Right kidney (tissue), 1 donor: ENCODE measurements at regions not wholly inside any gene's neighbourhood (a gene's known extent, or its start where the extent isn't known, plus 50 kb on each side); places are given as distances from the start of the nearest gene placed in this dataset.

Experiments used
- DNase-seq: peaks from one replicate; pipeline ENCODE4 v3.0.0-alpha.2; 2016

DNA sequence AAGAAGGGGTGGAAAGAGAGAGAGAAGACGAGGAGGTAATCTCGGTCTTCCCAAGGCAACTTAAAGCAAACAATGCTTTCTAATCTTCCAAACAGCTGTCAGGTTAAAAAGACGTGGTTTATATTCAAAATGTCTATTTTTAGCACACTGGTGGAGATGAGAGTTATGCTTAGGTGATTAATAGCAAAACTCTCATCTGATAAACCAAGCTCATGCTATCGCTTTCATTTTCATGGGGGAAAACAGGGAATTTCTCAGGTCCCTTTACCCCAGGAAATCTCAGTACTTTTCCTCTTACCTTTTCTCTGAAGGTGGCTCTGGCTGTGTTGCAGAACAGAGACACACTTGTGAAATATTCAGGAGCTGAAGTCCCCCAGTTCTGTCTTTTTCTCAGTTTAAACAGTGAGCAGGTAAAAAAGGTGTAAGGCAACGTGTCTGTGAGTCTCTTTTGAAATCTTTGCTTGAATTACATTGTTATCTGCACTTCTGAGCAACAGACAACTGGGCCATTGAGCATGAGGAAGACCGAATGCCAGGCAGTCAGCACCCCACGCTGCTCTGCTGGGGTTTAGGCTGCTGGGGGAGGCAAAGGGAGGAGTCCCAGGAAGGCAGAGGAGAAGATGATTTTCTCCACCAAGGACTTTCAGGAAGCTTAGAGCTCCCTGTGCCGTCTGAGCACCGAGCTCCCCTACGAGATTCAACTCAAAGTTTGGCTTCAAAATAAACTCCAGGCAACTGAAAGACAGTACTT is 759.3 kb downstream of the BCL11B start:
- no peak for DNase-seq

DNA sequence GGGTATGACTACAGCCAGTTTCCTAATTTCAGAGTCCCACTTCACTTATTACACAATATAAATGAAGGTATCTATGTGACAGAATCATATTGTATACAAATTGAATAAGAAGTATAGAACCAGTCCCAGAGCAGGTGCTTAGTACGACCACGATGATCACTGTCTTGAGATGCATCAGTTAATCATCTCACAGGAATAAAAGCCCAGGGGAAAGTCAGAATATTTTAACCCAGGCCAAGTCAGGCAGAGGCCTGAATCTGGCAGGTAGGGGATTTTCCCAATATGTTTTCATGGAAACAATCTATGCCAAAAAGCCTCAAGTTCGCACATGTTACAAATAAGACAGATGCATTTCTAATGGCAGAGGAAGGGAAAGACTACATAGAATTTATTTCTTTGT is 758.4 kb downstream of the BCL11B start:
- DNase-seq: no peak

DNA sequence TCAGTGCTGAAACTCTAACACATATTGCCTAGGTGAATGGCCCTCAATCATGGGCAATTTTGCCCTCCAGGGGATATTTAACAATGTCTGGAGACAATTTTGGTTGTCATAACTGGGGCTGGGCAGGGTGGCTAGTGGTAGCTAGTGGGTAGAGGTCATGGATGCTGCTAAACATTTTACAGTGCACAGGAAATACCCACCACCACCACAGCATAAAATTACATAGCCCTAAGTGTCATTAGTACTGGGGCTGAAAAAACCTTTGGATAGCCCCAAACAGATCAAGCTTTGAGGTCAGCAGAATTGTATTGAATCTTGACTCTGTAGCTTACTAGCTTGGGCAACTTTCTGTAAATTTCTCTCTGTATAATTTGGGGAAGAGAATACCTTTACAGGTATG is 758.0 kb downstream of the BCL11B start:
- no peak for DNase-seq

DNA sequence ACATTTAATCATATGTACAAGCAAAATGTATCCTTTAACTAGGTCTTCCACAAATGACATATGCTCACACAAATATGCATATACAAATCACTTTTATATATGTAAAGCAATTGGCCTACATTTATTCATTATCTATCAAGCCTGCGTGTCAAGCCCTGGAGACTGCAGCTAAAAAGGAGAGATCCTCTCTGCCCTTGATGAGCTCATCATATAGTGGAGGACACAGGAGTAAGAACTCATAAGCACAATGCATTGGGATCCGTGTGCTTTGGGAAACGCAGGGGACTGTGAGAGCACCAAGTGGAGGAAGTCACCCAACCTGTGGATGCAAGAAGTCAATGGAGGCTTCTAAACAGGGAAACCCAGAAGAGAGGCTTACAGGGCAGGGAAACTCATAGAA is 735.7 kb downstream of the BCL11B start:
- DNase-seq: no peak

DNA sequence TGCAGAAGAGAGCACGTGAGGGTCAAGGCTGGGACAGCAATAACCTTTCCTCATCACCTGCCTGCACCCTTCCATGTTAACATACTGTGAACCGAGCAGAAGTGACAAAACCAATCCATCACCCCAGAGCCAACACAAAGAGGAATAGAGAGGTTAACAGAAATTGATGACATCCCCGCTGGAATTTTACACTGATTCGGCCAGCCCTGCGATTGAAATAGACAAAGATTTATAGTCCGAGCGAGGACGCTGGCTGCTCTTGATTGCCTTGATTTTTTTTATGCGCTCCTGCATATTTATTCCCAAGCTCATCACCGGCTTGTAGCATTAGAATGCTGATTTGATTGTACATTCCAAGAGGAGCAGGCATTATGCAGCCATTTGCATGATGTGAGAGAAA is 729.7 kb downstream of the BCL11B start:
- no peak for DNase-seq

DNA sequence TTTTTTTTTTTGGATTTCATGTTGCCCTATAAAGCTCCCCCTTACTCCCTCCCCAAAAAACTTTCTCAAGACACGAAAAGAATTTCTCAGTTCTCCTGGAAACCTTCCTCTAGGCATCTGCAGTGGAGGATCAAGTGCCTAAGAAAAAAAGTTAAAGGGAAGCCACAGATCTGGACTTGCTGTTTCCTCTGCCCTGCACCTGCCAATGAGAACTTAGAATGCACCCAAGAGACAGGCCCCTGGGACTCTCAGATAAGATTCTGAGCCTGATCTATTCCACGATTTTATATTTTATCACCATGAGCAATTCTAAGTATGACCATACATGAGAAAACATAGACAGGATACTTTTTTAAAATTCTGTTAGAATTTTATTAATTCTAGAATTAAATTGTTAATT is 728.9 kb downstream of the BCL11B start:
- DNase-seq: no peak

DNA sequence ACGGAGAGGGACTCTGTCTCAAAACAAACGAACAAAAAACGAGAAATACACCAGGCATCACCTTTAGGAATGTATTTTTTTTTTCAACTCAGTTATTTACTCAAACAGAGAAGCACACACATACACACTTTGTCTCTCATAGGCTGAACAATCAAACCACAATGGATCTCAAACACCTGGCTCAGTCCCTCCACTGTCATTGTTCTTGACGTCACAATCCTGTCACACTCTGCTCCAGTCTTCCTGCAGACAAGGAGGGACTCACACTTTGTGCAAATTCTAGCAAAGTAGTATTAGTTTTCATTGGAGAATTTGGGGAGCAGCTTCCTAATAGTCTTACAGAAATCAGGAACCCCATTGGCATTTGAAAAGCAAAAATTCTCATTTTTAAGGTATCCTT is 727.8 kb downstream of the BCL11B start:
- DNase-seq: no peak

DNA sequence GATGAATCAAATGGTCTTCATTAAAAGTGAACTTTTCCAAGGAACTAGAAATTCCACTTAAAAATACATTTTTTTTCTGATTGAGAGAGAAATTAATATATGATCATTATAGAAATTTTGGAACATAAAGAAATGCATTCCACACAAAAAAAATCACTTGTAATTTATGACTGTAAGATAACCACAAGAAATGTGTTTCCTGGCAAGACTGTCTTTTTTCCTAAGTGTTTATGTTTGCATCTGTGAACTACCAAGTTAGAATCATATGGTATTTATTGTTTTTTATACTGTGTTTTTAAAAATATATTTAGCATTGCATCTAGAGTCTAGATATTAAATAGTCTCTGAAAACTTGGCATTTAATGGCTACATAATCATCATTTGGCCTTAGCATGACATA is 726.8 kb downstream of the BCL11B start:
- no peak for DNase-seq

DNA sequence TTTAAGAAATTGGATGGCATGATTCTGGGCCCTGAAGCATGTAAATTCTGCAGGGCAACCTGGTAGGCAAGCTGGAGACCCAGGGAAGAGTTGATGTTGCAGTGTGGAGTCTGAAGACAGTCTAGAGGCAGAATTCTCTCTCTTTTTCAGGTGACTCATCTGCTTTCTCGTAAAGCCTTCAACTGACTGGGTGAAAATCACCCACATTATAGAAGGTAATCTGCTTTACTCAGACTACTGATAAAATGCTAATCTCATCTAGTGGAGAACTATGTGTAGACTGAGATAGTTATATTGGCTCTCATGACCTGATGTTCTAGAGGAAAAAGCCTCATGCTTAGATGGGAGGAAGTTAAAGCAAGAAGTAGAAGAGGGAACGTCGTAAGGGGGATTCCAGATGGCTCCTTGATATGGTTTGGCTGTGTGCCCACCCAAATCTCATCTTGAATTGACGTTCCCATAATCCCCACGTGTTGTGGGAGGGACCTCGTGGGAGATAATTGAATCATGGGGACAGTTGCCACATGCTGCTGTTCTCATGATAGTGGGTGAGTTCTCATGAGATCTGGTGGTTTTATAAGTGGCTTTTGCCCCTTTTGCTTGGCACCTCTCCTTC is 723.8 kb downstream of the BCL11B start:
- DNase-seq: no peak

DNA sequence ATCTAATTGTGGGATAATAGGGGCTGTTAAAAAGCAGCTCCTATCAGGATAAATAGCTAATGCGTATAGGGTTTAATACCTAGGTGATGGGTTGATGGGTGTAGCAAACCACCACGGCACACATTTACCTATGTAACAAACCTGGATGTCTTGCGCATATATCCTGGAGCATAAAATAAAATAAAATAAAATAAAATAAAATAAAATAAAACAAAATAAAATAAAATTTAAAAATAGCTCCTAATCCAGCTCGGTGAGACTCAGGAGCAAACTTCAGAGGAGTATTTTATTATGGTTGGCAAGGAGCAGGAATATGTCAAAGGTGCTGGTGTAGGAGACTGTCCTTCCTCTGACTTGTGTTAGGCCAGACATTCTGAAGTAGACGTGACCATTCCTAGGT is 721.0 kb downstream of the BCL11B start:
- no peak for DNase-seq

DNA sequence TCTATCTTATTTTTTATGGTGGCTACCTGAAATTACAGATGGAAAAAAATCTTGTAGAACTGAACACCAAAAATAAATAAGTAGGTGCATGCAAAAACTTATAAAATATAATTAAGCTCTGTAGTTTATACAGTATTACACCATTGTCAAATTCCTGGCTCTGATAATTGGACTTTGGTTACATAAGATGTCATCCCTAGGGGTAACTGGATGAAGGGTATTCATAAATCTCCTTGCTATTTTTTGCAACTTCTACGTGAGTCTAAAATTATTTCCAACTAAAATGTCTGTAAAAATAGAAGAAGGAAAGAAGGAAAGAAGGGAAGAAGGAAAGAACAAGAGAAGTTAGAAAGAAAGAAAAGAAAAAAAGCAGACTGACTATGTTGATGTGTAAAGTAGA is 716.6 kb downstream of the BCL11B start:
- no peak for DNase-seq

DNA sequence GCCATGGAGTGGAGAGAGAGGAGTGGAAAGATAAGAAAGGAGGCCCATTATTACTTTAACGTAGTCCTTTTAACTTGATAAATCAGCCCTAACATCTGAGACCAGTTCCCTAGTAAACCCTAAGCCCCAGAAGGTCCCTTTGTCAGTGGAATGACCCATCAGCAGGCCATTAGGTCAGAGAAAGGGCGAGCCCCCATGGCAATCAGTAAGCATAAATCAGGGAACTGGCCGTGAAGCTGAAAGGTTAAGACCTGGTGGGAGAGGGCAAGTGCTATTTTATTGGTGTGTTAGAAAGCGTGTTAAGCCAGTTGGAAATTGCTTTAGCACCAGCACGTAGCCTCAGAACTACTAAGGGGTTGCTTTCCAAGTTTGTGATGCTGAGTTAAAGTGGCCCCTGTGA is 708.0 kb downstream of the BCL11B start:
- no peak for DNase-seq

DNA sequence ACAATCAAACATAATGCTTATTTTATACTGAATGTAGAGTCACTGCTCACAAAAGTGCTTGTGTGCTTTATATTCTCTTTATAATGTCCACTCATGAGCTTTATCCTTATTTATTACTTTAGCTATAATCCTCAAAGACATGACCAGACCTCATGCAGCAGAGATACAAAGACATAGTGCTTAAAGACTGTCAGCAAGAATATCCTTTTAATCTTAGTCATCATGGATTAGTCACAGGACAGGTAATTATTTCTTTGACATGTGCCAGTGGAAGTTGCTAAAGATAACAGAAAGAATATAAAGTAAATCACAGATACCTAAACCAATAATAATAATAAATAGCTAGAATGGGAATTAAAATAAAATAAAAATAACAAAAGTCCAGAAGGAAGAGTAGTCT is 707.5 kb downstream of the BCL11B start:
- no peak for DNase-seq

DNA sequence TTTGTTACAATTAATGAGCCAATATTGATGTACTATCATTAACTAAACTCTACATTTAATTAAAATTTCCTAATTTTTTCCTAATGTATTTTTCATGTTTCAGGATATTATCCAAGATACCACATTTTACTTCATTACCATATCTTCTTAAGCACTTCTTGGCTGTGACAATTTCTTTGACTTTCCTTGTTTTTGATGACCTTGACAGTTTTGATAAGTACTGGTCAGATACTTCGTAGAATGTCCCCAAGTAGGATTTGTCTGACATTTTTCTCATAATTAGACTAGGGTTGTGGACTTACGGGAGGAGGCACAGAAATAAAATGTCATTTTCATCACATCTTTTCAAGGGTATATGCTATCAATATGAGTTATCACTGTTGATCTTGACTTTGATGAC is 700.9 kb downstream of the BCL11B start:
- DNase-seq: no peak

DNA sequence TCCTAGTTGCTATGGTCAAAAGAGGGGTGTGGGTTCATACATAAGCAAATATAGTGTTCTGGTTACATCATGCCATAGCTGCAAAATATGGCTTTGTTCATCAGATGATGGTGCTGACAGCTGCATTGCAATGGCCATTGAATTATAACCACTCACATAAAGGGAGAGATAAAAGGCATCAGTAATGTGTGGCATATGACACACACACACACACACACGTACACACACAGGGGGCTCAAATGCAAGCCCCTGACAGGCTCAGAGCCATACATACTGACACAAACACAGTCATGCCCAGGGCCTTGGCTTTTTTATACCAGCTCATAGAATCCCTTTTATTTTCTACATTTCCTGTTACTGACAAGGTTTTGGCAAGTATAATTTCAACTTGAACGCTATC is 698.9 kb downstream of the BCL11B start:
- no peak for DNase-seq

DNA sequence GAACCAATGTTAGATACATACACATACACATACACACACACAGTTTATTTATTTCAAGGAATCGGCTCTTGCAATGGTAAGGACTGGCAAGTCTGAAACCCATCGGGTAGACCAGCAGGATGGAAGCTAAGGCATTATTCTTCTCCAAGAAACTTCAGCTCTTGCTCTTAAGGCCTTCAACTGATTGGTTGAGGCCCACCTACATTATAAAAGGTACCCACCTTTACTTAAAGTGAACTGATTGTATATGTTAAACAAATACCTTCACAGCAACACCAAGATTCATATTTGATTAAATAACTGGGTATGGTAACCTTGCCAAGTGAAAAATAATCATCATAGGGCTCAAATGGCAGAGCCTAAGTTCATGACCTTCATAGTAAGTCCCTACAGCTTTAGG is 695.5 kb downstream of the BCL11B start:
- no peak for DNase-seq

DNA sequence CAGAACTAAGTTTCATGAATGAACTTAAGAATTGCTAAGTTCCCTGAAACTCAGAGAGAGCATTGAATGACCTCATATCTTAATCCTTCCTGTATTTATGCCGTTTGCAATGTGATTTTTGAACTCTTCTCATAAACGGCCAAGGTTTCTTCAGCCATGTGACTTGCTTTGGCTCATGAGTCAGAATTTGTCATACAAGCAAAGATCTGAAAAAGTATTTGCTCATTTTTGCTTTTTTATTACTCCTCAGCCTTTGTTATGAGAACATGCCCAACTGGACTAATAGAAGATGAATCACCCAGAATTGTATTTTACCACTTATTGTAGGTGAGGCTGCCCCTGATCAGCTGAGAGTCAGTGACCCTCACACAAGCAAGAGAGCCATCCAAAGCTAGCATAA is 693.8 kb downstream of the BCL11B start:
- DNase-seq: no peak

DNA sequence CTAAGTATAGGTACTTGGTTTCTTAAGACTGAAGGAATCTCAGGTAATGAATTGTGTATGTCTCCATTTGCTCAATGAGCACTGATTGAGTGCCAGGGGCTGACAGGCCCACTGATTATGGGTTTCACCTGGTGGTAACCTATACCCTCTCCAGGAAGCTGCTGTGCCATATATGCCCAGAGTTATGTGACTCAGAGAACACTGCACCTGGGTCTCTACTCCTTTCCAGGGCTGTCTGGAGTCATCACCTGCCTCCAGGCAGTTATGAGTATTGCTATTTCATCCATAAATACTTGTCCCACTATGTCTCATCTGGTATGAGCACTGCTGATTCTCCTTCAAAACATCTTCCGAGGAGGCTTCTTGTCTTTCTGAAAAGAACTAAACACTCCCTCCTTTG is 692.9 kb downstream of the BCL11B start:
- no peak for DNase-seq

DNA sequence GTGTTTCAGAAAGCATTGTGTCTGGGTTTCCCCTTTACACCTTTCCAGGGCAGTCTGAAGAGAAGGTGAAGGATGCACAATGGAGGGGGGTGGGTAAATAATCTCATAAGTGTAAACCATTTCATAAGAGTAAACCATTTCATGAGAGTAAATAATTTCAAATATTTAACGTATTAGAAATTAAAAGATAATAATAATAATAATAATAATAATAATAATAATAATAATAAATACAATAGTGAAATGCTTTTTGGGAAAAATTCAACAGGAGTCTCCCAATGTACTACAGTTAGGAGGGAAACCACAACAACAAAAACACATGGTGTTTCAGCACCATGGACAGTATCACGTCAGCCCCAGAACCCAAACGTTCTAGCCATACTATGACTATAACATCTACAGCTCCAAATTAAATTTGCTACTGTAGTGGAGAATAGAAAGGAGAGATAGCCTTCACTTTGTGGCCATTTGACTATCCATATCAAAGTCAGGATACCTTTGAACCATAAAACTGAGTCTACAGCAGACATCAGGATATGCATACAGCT is 691.8 kb downstream of the BCL11B start:
- no peak for DNase-seq

DNA sequence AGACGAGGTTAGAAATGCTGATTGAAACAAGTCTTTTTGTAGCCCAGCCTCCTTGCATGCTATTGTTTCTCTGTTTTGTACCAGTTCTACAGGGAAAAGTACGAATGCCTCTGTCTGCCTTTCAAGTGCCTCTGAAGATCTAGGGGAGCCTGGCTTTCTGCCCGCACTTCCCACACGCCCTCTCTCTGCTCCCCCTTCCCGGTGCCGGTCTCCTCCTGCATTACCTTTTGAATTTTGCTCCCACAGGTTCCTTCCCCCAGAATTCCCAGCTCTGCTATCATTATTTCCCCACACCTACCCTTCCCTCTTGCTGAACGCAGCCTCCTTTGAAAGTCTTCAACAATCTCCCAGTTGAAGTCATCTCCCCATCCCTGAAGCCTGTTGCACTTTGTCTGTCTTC is 689.7 kb downstream of the BCL11B start:
- DNase-seq: no peak

DNA sequence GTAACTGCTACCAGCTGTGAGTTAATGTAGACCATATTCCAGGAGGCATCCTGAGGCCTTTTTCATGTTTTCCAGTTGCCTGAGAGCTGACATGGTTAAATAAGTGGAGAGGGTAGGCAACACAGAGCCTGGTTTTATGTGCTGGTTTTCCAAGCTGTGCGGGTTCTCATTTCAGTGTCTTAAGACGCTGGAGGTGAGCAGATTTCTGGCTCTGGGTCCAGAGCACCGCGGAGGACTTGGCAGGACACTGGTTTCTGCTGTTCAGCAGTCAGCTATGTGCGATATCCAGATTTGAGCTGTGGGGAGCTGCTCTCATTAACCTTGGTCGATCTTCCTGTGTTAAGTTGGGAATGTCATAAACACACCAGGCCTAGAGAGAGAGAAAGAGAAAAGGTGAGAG is 680.8 kb downstream of the BCL11B start:
- DNase-seq: no peak

DNA sequence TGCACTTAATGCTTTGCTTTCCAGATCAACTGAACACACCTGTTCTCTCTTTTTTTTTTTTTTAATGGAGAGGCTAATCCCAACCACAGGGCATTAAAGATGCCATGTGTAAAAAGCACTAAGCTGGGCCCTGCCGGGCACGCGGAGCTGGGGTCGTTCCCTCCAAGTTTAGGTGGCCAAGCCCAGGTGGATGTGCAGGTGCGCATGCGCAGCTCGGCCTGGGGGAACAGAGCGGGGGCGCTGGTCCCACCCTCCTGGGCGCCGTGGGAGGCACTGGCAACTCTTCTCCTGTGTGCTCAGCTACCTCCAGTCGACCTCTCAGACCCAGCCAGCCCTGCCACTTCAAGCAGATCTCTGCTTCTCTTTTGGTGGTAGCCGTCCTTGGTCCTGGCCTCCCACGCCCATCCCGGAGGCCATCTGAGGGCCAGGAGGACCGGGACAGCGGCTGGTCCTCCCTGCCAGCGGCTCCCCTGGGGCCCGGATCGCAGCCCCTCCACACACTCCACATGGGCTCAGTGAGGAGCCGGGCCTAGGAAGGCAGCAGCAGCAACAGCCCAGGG is 679.3 kb downstream of the BCL11B start:
- no peak for DNase-seq

DNA sequence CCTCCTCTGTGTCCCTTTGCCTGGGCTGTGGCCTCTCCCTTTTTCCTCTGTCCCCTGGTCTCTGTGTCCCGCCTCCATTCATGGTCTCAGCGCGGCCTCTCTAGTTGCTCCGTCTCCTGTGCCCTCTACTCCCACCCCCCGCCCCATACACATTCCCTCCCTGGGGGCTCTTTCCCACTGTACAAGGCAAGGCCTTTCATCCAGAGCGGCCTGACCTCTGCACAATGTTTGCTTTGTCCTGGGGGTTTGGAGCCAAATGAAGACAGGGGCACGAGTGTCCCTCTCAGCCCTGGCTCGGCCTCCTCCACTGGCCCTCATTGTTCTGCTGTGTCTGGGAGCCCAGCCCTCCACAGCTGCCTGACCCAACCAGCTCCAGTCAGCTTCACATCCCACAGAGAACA is 678.6 kb downstream of the BCL11B start:
- no peak for DNase-seq

DNA sequence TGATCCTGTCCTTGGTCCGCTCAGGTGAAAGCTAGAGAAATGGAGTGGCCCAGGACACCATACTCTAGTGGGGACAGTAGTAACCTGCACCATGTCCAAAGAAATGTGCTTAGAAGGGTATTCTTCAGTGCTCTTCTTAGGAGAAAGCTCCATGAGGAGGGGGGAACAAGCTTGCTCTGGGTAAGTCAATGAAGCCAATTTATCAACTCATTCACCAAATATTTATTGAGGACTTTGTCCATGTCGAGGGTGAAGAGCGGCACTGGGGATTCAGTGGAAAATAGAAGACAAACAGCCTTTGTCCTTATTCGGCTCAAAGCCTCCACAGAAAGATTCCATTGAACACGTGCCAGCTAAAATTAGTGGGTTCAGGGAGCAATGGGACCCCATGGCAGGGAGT is 677.8 kb downstream of the BCL11B start:
- no peak for DNase-seq
